ENCODE measurements at regions not wholly inside any gene's neighbourhood (a gene's known extent, or its start where the extent isn't known, plus 50 kb on each side); places are given as distances from the start of the nearest gene placed in this dataset.

- Histone ChIP-seq H3K9ac (ENCODE audit: low read depth in 1 of 2, low read length in 2 of 2) (no peak overlapping the region), H3K27ac (ENCODE audit: low read depth, low read length) (no peak overlapping the region), H3K9me3 (ENCODE audit: control insufficient read depth in 1 of 2, low read length in 2 of 2) (no peaks in the 10 kb centered on the region), H3K4me3 (ENCODE audit: low read depth in 1 of 2, low read length in 2 of 2) (no peak overlapping the region), H3K4me1 (ENCODE audit: control insufficient read depth in 1 of 2, insufficient read depth in 2 of 2, low read length in 2 of 2) (peaks cover 4 to 11% of the 10 kb centered on the region in 2 donors), H3K27me3 (ENCODE audit: control insufficient read depth in 1 of 2, insufficient read depth in 2 of 2, low read length in 2 of 2) (no peaks in the 10 kb centered on the region), H3K36me3 (ENCODE audit: control insufficient read depth in 1 of 2, insufficient read depth in 2 of 2, low read length in 2 of 2) (no peaks in the 10 kb centered on the region)
Measured at GRCh38 chr6:15882915-15883314, 220.1 kb upstream of the DTNBP1 start.

GRCh38 chr6:15882345-15882744, 219.5 kb upstream of the DTNBP1 start:
- Histone ChIP-seq H3K4me3 (ENCODE audit: low read depth in 1 of 2, low read length in 2 of 2) (no peak overlapping the region), H3K9me3 (ENCODE audit: control insufficient read depth in 1 of 2, low read length in 2 of 2) (no peaks in the 10 kb centered on the region), H3K9ac (ENCODE audit: low read depth in 1 of 2, low read length in 2 of 2) (no peak overlapping the region), H3K27ac (ENCODE audit: low read depth, low read length) (no peak overlapping the region), H3K27me3 (ENCODE audit: control insufficient read depth in 1 of 2, insufficient read depth in 2 of 2, low read length in 2 of 2) (no peaks in the 10 kb centered on the region), H3K4me1 (ENCODE audit: control insufficient read depth in 1 of 2, insufficient read depth in 2 of 2, low read length in 2 of 2) (peaks cover 4 to 11% of the 10 kb centered on the region in 2 donors), H3K36me3 (ENCODE audit: control insufficient read depth in 1 of 2, insufficient read depth in 2 of 2, low read length in 2 of 2) (no peaks in the 10 kb centered on the region)

- Histone ChIP-seq H3K27me3 (ENCODE audit: control insufficient read depth in 1 of 2, insufficient read depth in 2 of 2, low read length in 2 of 2) (no peaks in the 10 kb centered on the region), H3K27ac (ENCODE audit: low read depth, low read length) (no peak overlapping the region), H3K4me3 (ENCODE audit: low read depth in 1 of 2, low read length in 2 of 2) (no peak overlapping the region), H3K9ac (ENCODE audit: low read depth in 1 of 2, low read length in 2 of 2) (no peak overlapping the region), H3K4me1 (ENCODE audit: control insufficient read depth in 1 of 2, insufficient read depth in 2 of 2, low read length in 2 of 2) (peaks cover 4 to 11% of the 10 kb centered on the region in 2 donors), H3K9me3 (ENCODE audit: control insufficient read depth in 1 of 2, low read length in 2 of 2) (no peaks in the 10 kb centered on the region), H3K36me3 (ENCODE audit: control insufficient read depth in 1 of 2, insufficient read depth in 2 of 2, low read length in 2 of 2) (no peaks in the 10 kb centered on the region)
Measured at GRCh38 chr6:15881150-15881549, 218.3 kb upstream of the DTNBP1 start.

- Histone ChIP-seq H3K4me1 (ENCODE audit: control insufficient read depth in 1 of 2, insufficient read depth in 2 of 2, low read length in 2 of 2) (peaks cover 4 to 11% of the 10 kb centered on the region in 2 donors), H3K4me3 (ENCODE audit: low read depth in 1 of 2, low read length in 2 of 2) (no peak overlapping the region), H3K36me3 (ENCODE audit: control insufficient read depth in 1 of 2, insufficient read depth in 2 of 2, low read length in 2 of 2) (no peaks in the 10 kb centered on the region), H3K9me3 (ENCODE audit: control insufficient read depth in 1 of 2, low read length in 2 of 2) (no peaks in the 10 kb centered on the region), H3K9ac (ENCODE audit: low read depth in 1 of 2, low read length in 2 of 2) (no peak overlapping the region), H3K27me3 (ENCODE audit: control insufficient read depth in 1 of 2, insufficient read depth in 2 of 2, low read length in 2 of 2) (no peaks in the 10 kb centered on the region), H3K27ac (ENCODE audit: low read depth, low read length) (no peak overlapping the region)
Measured at GRCh38 chr6:15880262-15880973, 217.6 kb upstream of the DTNBP1 start.

- no peak overlapping the region for H3K27ac ChIP-seq (ENCODE audit: low read depth, low read length)
- peaks cover 4 to 11% of the 10 kb centered on the region in 2 donors for H3K4me1 ChIP-seq (ENCODE audit: control insufficient read depth in 1 of 2, insufficient read depth in 2 of 2, low read length in 2 of 2)
- no peak overlapping the region for H3K4me3 ChIP-seq (ENCODE audit: low read depth in 1 of 2, low read length in 2 of 2)
- no peak overlapping the region for H3K9ac ChIP-seq (ENCODE audit: low read depth in 1 of 2, low read length in 2 of 2)
- no peaks in the 10 kb centered on the region for H3K9me3 ChIP-seq (ENCODE audit: control insufficient read depth in 1 of 2, low read length in 2 of 2)
- no peaks in the 10 kb centered on the region for H3K27me3 ChIP-seq (ENCODE audit: control insufficient read depth in 1 of 2, insufficient read depth in 2 of 2, low read length in 2 of 2)
- no peaks in the 10 kb centered on the region for H3K36me3 ChIP-seq (ENCODE audit: control insufficient read depth in 1 of 2, insufficient read depth in 2 of 2, low read length in 2 of 2)
Measured at GRCh38 chr6:15879371-15880261, 216.8 kb upstream of the DTNBP1 start.

- Histone ChIP-seq H3K9me3 (ENCODE audit: control insufficient read depth in 1 of 2, low read length in 2 of 2) (no peaks in the 10 kb centered on the region), H3K4me1 (ENCODE audit: control insufficient read depth in 1 of 2, insufficient read depth in 2 of 2, low read length in 2 of 2) (peaks cover 4 to 11% of the 10 kb centered on the region in 2 donors), H3K27me3 (ENCODE audit: control insufficient read depth in 1 of 2, insufficient read depth in 2 of 2, low read length in 2 of 2) (no peaks in the 10 kb centered on the region)
Measured at GRCh38 chr6:15877231-15877630, 214.4 kb upstream of the DTNBP1 start.

GRCh38 chr6:15876406-15876805, 213.6 kb upstream of the DTNBP1 start:
- peaks cover 6 to 18% of the 10 kb centered on the region in 2 donors for H3K4me1 ChIP-seq (ENCODE audit: control insufficient read depth in 1 of 2, insufficient read depth in 2 of 2, low read length in 2 of 2)
- H3K27me3 ChIP-seq (ENCODE audit: control insufficient read depth in 1 of 2, insufficient read depth in 2 of 2, low read length in 2 of 2): no peaks in the 10 kb centered on the region
- H3K9me3 ChIP-seq (ENCODE audit: control insufficient read depth in 1 of 2, low read length in 2 of 2): no peaks in the 10 kb centered on the region
- H3K36me3 ChIP-seq (ENCODE audit: control insufficient read depth in 1 of 2, insufficient read depth in 2 of 2, low read length in 2 of 2): no peaks in the 10 kb centered on the region
- no peak overlapping the region for H3K27ac ChIP-seq (ENCODE audit: low read depth, low read length)
- H3K4me3 ChIP-seq (ENCODE audit: low read depth in 1 of 2, low read length in 2 of 2): no peak overlapping the region
- no peak overlapping the region for H3K9ac ChIP-seq (ENCODE audit: low read depth in 1 of 2, low read length in 2 of 2)

More at GRCh38 chr6:15877231-15877630, 214.4 kb upstream of the DTNBP1 start:
- H3K36me3 ChIP-seq (ENCODE audit: control insufficient read depth in 1 of 2, insufficient read depth in 2 of 2, low read length in 2 of 2): no peaks in the 10 kb centered on the region
- H3K27ac ChIP-seq (ENCODE audit: low read depth, low read length): no peak overlapping the region
- no peak overlapping the region for H3K9ac ChIP-seq (ENCODE audit: low read depth in 1 of 2, low read length in 2 of 2)
- no peak overlapping the region for H3K4me3 ChIP-seq (ENCODE audit: low read depth in 1 of 2, low read length in 2 of 2)

GRCh38 chr6:15875797-15876196, 213.0 kb upstream of the DTNBP1 start:
- Histone ChIP-seq H3K4me3 (ENCODE audit: low read depth in 1 of 2, low read length in 2 of 2) (no peak overlapping the region), H3K36me3 (ENCODE audit: control insufficient read depth in 1 of 2, insufficient read depth in 2 of 2, low read length in 2 of 2) (no peaks in the 10 kb centered on the region), H3K4me1 (ENCODE audit: control insufficient read depth in 1 of 2, insufficient read depth in 2 of 2, low read length in 2 of 2) (peaks cover 10 to 23% of the 10 kb centered on the region in 2 donors), H3K27ac (ENCODE audit: low read depth, low read length) (no peak overlapping the region), H3K27me3 (ENCODE audit: control insufficient read depth in 1 of 2, insufficient read depth in 2 of 2, low read length in 2 of 2) (no peaks in the 10 kb centered on the region), H3K9ac (ENCODE audit: low read depth in 1 of 2, low read length in 2 of 2) (no peak overlapping the region), H3K9me3 (ENCODE audit: control insufficient read depth in 1 of 2, low read length in 2 of 2) (no peaks in the 10 kb centered on the region)

- H3K27ac ChIP-seq (ENCODE audit: low read depth, low read length): no peak overlapping the region
- H3K4me3 ChIP-seq (ENCODE audit: low read depth in 1 of 2, low read length in 2 of 2): no peak overlapping the region
- H3K36me3 ChIP-seq (ENCODE audit: control insufficient read depth in 1 of 2, insufficient read depth in 2 of 2, low read length in 2 of 2): no peaks in the 10 kb centered on the region
- peaks cover 6 to 18% of the 10 kb centered on the region in 2 donors for H3K4me1 ChIP-seq (ENCODE audit: control insufficient read depth in 1 of 2, insufficient read depth in 2 of 2, low read length in 2 of 2)
- no peaks in the 10 kb centered on the region for H3K27me3 ChIP-seq (ENCODE audit: control insufficient read depth in 1 of 2, insufficient read depth in 2 of 2, low read length in 2 of 2)
- H3K9me3 ChIP-seq (ENCODE audit: control insufficient read depth in 1 of 2, low read length in 2 of 2): no peaks in the 10 kb centered on the region
- no peak overlapping the region for H3K9ac ChIP-seq (ENCODE audit: low read depth in 1 of 2, low read length in 2 of 2)
Measured at GRCh38 chr6:15874821-15875220, 212.0 kb upstream of the DTNBP1 start.

GRCh38 chr6:15874326-15874725, 211.5 kb upstream of the DTNBP1 start:
- Histone ChIP-seq H3K9me3 (ENCODE audit: control insufficient read depth in 1 of 2, low read length in 2 of 2) (no peaks in the 10 kb centered on the region), H3K4me3 (ENCODE audit: low read depth in 1 of 2, low read length in 2 of 2) (no peak overlapping the region), H3K4me1 (ENCODE audit: control insufficient read depth in 1 of 2, insufficient read depth in 2 of 2, low read length in 2 of 2) (peaks cover 6 to 13% of the 10 kb centered on the region in 2 donors), H3K27ac (ENCODE audit: low read depth, low read length) (no peak overlapping the region), H3K27me3 (ENCODE audit: control insufficient read depth in 1 of 2, insufficient read depth in 2 of 2, low read length in 2 of 2) (no peaks in the 10 kb centered on the region), H3K9ac (ENCODE audit: low read depth in 1 of 2, low read length in 2 of 2) (no peak overlapping the region), H3K36me3 (ENCODE audit: control insufficient read depth in 1 of 2, insufficient read depth in 2 of 2, low read length in 2 of 2) (no peaks in the 10 kb centered on the region)

All from duodenal mucosa (tissue), 2 donors.